ENCODE measurements at regions not wholly inside any gene's neighbourhood (a gene's known extent, or its start where the extent isn't known, plus 50 kb on each side); places are given as distances from the start of the nearest gene placed in this dataset.

- DNase-seq (ENCODE audit: low read depth) (no peak), FAIRE-seq (no peak)
- Histone ChIP-seq H4K20me1 (ENCODE audit: insufficient read depth, low read length) (no peaks in the 10 kb centered on the region), H3K79me2 (ENCODE audit: insufficient read depth, low read length) (no peaks in the 10 kb centered on the region), H3K4me2 (ENCODE audit: low read length) (no peak overlapping the region), H3K9me3 (ENCODE audit: insufficient read depth, low read depth, low read length) (no peaks in the 10 kb centered on the region), H3K27me3 (ENCODE audit: insufficient read depth, low read length) (no peaks in the 10 kb centered on the region), H3K27ac (ENCODE audit: low read depth, low read length) (no peak overlapping the region), H2AFZ (ENCODE audit: low read depth, low read length) (no peak overlapping the region), H3K36me3 (ENCODE audit: insufficient read depth, low read length) (no peaks in the 10 kb centered on the region), H3K4me3 (ENCODE audit: insufficient read depth, low read depth, low read length) (no peak overlapping the region), H3K9ac (ENCODE audit: low read length) (no peak overlapping the region), H3K4me1 (ENCODE audit: insufficient read depth, low read length) (no peaks in the 10 kb centered on the region)
- Mint-ChIP-seq H3K27me3 (ENCODE audit: low read depth, unreplicated experiment) (peaks cover 2% of the 10 kb centered on the region), H3K9me3 (ENCODE audit: unreplicated experiment) (no peaks in the 10 kb centered on the region), H3K36me3 (ENCODE audit: low read depth, unreplicated experiment) (no peaks in the 10 kb centered on the region), H3K4me3 (ENCODE audit: unreplicated experiment) (no peak overlapping the region), H3K4me1 (ENCODE audit: low read depth, unreplicated experiment) (peaks cover 5% of the 10 kb centered on the region), H3K27ac (ENCODE audit: unreplicated experiment) (no peak overlapping the region)
- TF ChIP-seq, protein P1, sequence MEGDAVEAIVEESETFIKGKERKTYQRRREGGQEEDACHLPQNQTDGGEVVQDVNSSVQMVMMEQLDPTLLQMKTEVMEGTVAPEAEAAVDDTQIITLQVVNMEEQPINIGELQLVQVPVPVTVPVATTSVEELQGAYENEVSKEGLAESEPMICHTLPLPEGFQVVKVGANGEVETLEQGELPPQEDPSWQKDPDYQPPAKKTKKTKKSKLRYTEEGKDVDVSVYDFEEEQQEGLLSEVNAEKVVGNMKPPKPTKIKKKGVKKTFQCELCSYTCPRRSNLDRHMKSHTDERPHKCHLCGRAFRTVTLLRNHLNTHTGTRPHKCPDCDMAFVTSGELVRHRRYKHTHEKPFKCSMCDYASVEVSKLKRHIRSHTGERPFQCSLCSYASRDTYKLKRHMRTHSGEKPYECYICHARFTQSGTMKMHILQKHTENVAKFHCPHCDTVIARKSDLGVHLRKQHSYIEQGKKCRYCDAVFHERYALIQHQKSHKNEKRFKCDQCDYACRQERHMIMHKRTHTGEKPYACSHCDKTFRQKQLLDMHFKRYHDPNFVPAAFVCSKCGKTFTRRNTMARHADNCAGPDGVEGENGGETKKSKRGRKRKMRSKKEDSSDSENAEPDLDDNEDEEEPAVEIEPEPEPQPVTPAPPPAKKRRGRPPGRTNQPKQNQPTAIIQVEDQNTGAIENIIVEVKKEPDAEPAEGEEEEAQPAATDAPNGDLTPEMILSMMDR (IDR thresholded peaks at IDR 0.05; ENCODE audit: insufficient read depth, low read depth, low read length), result no peak
- TF ChIP-seq EZH2 (IDR thresholded peaks at IDR 0.05; ENCODE audit: insufficient read depth, low read length), result no peak
Observed at GRCh38 chr2:66237803-66238379, 197.0 kb upstream of the MEIS1 start.

GRCh38 chr2:66236816-66237802, 197.8 kb upstream of the MEIS1 start:
- Mint-ChIP-seq H3K9me3 (ENCODE audit: unreplicated experiment) (no peaks in the 10 kb centered on the region), H3K4me3 (ENCODE audit: unreplicated experiment) (no peak overlapping the region), H3K36me3 (ENCODE audit: low read depth, unreplicated experiment) (no peaks in the 10 kb centered on the region), H3K27ac (ENCODE audit: unreplicated experiment) (no peak overlapping the region), H3K27me3 (ENCODE audit: low read depth, unreplicated experiment) (peaks cover 8% of the 10 kb centered on the region), H3K4me1 (ENCODE audit: low read depth, unreplicated experiment) (peaks cover 5% of the 10 kb centered on the region)
- H3K27ac ChIP-seq (ENCODE audit: low read depth, low read length), result no peak overlapping the region
- no peak overlapping the region for H3K4me2 ChIP-seq (ENCODE audit: low read length)
- H3K27me3 ChIP-seq (ENCODE audit: insufficient read depth, low read length), result no peaks in the 10 kb centered on the region
- H3K79me2 ChIP-seq (ENCODE audit: insufficient read depth, low read length), result no peaks in the 10 kb centered on the region
- FAIRE-seq, result no peak
- H4K20me1 ChIP-seq (ENCODE audit: insufficient read depth, low read length), result no peaks in the 10 kb centered on the region
- no peak for TF ChIP-seq EZH2 (IDR thresholded peaks at IDR 0.05; ENCODE audit: insufficient read depth, low read length)
- TF ChIP-seq, protein P1 (IDR thresholded peaks at IDR 0.05; ENCODE audit: insufficient read depth, low read depth, low read length), result no peak
- no peaks in the 10 kb centered on the region for H3K9me3 ChIP-seq (ENCODE audit: insufficient read depth, low read depth, low read length)
- H3K9ac ChIP-seq (ENCODE audit: low read length), result no peak overlapping the region
- H3K36me3 ChIP-seq (ENCODE audit: insufficient read depth, low read length), result no peaks in the 10 kb centered on the region
- H3K4me3 ChIP-seq (ENCODE audit: insufficient read depth, low read depth, low read length), result no peak overlapping the region
- H2AFZ ChIP-seq (ENCODE audit: low read depth, low read length), result no peak overlapping the region
- DNase-seq (ENCODE audit: low read depth), result no peak
- no peaks in the 10 kb centered on the region for H3K4me1 ChIP-seq (ENCODE audit: insufficient read depth, low read length)
